GM21528 (cell line): ENCODE measurements at regions not wholly inside any gene's neighbourhood (a gene's known extent, or its start where the extent isn't known, plus 50 kb on each side); places are given as distances from the start of the nearest gene placed in this dataset.
"Not testable (repeated sequence)": the region's sequence is repeated elsewhere in the genome, so short reads cannot be mapped to it uniquely, and the experiment has no call there.

Source experiments
- ATAC-seq: cut with Tn5 transposase; IDR thresholded peaks from one replicate; pipeline ENCODE4 v1.9.1; 2021; ENCODE audit warnings: mild to moderate bottlenecking, moderate library complexity; ENCODE audit not compliant: unreplicated experiment, low FRiP score

GRCh38 chr10:105605104-105605503 lies 964.0 kb downstream of the SORCS3 start:
- ATAC-seq = no peak

GRCh38 chr10:105598207-105598606 lies 957.1 kb downstream of the SORCS3 start:
- no peak for ATAC-seq

GRCh38 chr10:105597312-105597711 lies 956.2 kb downstream of the SORCS3 start:
- no peak for ATAC-seq

DNA sequence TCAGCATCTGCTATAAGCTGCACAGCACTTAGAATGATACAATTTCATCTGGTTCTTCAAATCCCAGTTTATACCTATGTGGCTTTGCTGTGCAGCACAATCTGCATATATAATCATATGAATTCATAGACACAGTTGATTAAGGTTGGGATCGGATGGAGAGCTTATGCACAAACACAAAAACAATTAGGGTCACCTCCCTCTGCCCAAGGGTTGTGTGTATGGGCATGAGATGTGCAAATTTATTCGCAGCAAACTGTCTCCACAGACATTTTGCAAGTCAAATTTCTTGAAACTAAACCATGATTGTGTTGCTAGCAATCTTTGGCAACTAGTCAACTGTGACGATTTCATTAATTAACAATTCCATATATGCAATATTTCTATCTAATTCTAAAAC lies 955.7 kb downstream of the SORCS3 start:
- ATAC-seq = no peak

DNA sequence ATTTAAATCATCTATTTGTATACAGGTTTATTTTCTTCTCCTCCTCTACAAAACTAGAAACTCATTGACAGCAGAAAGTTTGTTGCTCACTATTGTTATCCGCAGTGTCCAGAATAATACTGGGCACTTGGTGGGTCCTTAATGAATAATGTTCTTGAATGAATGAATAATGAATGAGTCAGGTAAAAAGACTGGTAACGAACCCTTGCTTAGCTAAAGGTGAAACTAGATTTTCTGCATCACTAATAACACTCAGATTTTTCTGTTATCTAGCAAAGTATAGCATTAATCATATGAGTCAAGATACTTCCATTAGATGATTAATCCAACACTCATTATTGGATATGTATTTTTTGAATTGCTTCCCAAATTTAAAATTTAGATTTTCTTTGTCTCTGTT lies 953.2 kb downstream of the SORCS3 start:
- ATAC-seq = no peak

- ATAC-seq = no peak
Observed at GRCh38 chr10:105592468-105592867, 951.4 kb downstream of the SORCS3 start.

GRCh38 chr10:105586451-105587098 lies 945.5 kb downstream of the SORCS3 start:
- ATAC-seq = no peak

DNA sequence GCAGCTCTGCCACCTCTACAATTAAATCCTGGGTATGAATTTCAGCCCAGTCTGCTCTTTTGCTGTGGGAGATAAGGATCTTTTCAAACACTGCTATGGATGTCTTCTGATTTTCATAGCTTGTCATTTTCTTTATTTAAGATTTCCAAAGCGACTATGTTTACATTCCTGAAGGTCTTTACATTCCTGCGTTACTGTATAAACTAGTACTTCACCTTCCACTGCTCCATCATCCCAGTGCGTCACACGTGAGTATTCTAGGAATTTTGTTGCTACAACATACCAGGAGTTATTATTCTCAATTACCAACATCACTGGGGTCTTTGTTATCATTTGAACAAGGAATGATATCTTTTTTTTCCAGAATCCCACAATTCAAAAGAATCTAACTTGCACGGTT lies 944.7 kb downstream of the SORCS3 start:
- ATAC-seq = no peak

- ATAC-seq = no peak
Observed at GRCh38 chr10:105585171-105585570, 944.1 kb downstream of the SORCS3 start.

- ATAC-seq = no peak
Observed at GRCh38 chr10:105579112-105579511, 938.0 kb downstream of the SORCS3 start.

- ATAC-seq = no peak
Observed at GRCh38 chr10:105577865-105578607, 936.9 kb downstream of the SORCS3 start.

DNA sequence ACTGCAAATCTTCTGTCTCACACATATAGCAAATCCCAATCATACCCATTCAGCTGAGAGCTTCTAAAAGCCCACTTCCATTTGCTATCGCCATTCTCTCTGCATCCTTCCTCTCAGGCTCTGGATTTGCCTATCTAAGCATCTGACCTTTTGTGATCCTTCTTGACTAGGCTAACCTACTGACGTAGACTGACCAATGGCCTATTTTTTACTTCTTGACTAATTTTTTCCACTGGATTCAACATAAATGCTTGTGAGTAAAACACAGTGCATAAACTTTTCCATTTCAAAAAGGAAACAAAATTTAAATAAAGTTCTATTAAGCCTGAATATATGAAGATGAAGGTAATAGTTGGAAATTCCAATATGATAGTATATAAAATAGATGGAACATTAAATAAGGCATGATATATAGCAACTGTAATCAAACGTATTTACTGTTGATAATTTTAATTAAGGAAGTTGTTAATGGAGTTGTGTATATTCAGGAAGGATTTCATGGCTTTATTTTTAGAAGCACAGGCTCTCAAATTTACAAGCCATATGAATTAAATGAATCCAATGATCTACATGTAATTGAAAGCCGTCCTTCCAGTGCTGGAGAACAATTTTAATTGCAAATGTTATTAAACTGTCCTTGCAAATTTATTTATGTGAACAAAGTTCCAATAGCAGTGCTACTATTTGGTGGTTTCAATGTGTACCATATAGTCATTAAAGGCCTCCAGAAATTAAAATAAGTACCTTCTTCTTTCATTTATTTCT lies 918.4 kb downstream of the SORCS3 start:
- no peak for ATAC-seq

DNA sequence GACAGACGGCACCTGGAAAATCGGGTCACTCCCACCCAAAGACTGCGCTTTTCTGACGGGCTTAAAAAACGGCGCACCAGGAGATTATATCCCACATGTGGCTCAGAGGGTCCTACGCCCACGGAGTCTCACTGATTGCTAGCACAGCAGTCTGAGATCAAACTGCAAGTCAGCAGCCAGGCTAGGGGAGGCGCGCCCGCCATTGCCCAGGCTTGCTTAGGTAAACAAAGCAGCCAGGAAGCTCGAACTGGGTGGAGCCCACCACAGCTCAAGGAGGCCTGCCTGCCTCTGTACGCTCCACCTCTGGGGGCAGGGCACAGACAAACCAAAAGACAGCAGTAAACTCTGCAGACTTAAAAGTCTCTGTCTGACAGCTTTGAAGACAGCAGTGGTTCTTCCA lies 909.4 kb downstream of the SORCS3 start:
- not testable (repeated sequence) for ATAC-seq

DNA sequence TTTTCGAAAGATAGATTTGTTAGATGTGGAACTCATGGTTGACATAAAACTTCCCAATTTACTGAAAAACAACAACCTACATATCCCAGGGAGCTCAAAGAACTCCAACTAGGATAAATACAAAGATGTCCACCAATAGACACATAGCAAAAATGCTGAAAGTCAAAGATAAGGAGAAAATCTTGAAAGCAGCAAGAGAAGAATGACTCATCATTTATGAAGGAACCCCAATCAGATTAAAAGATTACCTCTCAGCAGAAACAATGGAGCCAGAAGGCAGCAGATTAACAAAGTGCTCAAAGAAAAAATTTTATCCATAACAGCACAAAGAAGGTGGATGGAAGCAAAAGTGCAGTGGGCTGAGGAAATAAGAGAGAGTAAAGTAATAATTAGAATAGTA lies 908.6 kb downstream of the SORCS3 start:
- ATAC-seq = no peak

GRCh38 chr10:105545101-105545500 lies 904.0 kb downstream of the SORCS3 start:
- no peak for ATAC-seq

- ATAC-seq = no peak
Observed at GRCh38 chr10:105540381-105540780, 899.3 kb downstream of the SORCS3 start.

- ATAC-seq = no peak
Observed at GRCh38 chr10:105538874-105539273, 897.8 kb downstream of the SORCS3 start.

- ATAC-seq = no peak
Observed at GRCh38 chr10:105535478-105535877, 894.4 kb downstream of the SORCS3 start.

DNA sequence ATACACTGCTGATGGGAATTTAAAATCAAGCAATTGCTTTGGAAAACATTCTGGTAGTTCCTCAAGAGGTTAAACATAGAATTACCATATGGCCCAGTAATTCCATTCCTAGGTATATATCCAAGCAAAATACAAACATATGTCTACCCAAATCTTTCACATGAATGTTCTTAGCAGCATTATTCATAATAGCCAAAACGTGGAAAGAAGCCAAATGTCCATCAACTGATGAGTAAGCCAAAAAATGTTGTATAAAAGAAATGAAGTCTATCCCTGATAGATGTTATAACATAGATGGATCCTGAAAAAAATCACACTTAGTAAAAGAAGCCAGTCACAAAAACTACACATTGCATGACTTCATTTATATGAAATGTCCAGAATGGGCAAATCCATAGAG lies 893.0 kb downstream of the SORCS3 start:
- ATAC-seq = no peak

- ATAC-seq = no peak
Observed at GRCh38 chr10:105516511-105516910, 875.4 kb downstream of the SORCS3 start.

GRCh38 chr10:105514106-105514505 lies 873.0 kb downstream of the SORCS3 start:
- ATAC-seq = no peak
